Loucy (cell line): ENCODE measurements at regions not wholly inside any gene's neighbourhood (a gene's known extent, or its start where the extent isn't known, plus 50 kb on each side); places are given as distances from the start of the nearest gene placed in this dataset.

Source experiments
- CTCF ChIP-seq: fragments of 200-600 bp; sonication (generic); conservative IDR thresholded peaks from 2 replicates; pipeline ENCODE4 v1.5.1; 2014; ENCODE audit warnings: mild to moderate bottlenecking, antibody characterized with exemption, low read length
- EZH2phosphoT487 ChIP-seq: fragments of 200-600 bp; IDR thresholded peaks from 2 replicates; pipeline ENCODE4 v1.6.1; 2018; ENCODE audit warnings: antibody characterized with exemption, mild to moderate bottlenecking, moderate library complexity, borderline replicate concordance

GRCh38 chr2:172233987-172234715 lies 131.5 kb upstream of the DLX2 start:
- no peak for TF ChIP-seq CTCF
- no peak for TF ChIP-seq EZH2phosphoT487
